DMS 273 (cell line): ENCODE measurements at regions not wholly inside any gene's neighbourhood (a gene's known extent, or its start where the extent isn't known, plus 50 kb on each side); places are given as distances from the start of the nearest gene placed in this dataset.
"Not testable (repeated sequence)": the region's sequence is repeated elsewhere in the genome, so short reads cannot be mapped to it uniquely, and the experiment has no call there.

Experiments
- DNase-seq: peaks from one replicate; lab custom pipeline; 2025; ENCODE audit not compliant: unreplicated experiment; lab: John Stamatoyannopoulos, UW

GRCh38 chr19:29154163-29154562, 58.8 kb downstream of the UQCRFS1 start:
- DNase-seq: no peak

GRCh38 chr19:29145756-29146155, 67.2 kb downstream of the UQCRFS1 start:
- no peak for DNase-seq

- no peak for DNase-seq
These were observed 69.8 kb downstream of the UQCRFS1 start for GRCh38 chr19:29143183-29143582.

GRCh38 chr19:29139227-29139626, 73.7 kb downstream of the UQCRFS1 start:
- DNase-seq: no peak

GRCh38 chr19:29138206-29138605, 74.7 kb downstream of the UQCRFS1 start:
- DNase-seq: not testable (repeated sequence)

GRCh38 chr19:29131456-29131855, 81.5 kb downstream of the UQCRFS1 start:
- DNase-seq: no peak

GRCh38 chr19:29129148-29129547, 83.8 kb downstream of the UQCRFS1 start:
- no peak for DNase-seq

- DNase-seq: no peak
These were observed 84.7 kb downstream of the UQCRFS1 start for GRCh38 chr19:29128203-29128602.

- DNase-seq: no peak
These were observed 90.8 kb downstream of the UQCRFS1 start for GRCh38 chr19:29122185-29122584.

- DNase-seq: peak; percentile 19
These were observed 91.3 kb downstream of the UQCRFS1 start for GRCh38 chr19:29121684-29122083.

GRCh38 chr19:29120466-29120865, 92.5 kb downstream of the UQCRFS1 start:
- no peak for DNase-seq

GRCh38 chr19:29119590-29119989, 93.4 kb downstream of the UQCRFS1 start:
- DNase-seq: no peak

GRCh38 chr19:29118389-29118788, 94.6 kb downstream of the UQCRFS1 start:
- no peak for DNase-seq

GRCh38 chr19:29117926-29118325, 95.0 kb downstream of the UQCRFS1 start:
- DNase-seq: no peak

- no peak for DNase-seq
These were observed 97.8 kb downstream of the UQCRFS1 start for GRCh38 chr19:29115181-29115580.

GRCh38 chr19:29113838-29114237, 99.1 kb downstream of the UQCRFS1 start:
- no peak for DNase-seq

GRCh38 chr19:29111576-29111975, 101.4 kb downstream of the UQCRFS1 start:
- no peak for DNase-seq

- DNase-seq: no peak
These were observed 105.1 kb downstream of the UQCRFS1 start for GRCh38 chr19:29107831-29108230.

- DNase-seq: no peak
These were observed 106.5 kb downstream of the UQCRFS1 start for GRCh38 chr19:29106346-29106885.

GRCh38 chr19:29105629-29106292, 107.2 kb downstream of the UQCRFS1 start:
- no peak for DNase-seq

- DNase-seq: no peak
These were observed 108.2 kb downstream of the UQCRFS1 start for GRCh38 chr19:29104605-29105241.

- DNase-seq: no peak
These were observed 114.0 kb downstream of the UQCRFS1 start for GRCh38 chr19:29098863-29099481.
